Uterus (tissue), 3 donors: ENCODE measurements at regions not wholly inside any gene's neighbourhood (a gene's known extent, or its start where the extent isn't known, plus 50 kb on each side); places are given as distances from the start of the nearest gene placed in this dataset.

Source experiments
- DNase-seq, 2 donors: peaks; one replicate each; pipeline ENCODE4 v3.0.0-alpha.2; 2019 to 2020
- H3K27ac ChIP-seq, 2 donors: fragments of 200-600 bp; sonication (generic); 1 replicate in 1 of 2; 2 replicates in 1 of 2; pipeline ENCODE4 v1.5.1; 2016 to 2018
- H3K27me3 ChIP-seq, 2 donors: fragments of 200-600 bp; sonication (generic); one replicate each; pipeline ENCODE4 v1.5.1; 2018 to 2019; ENCODE audit warnings: control low read depth in 1 of 2
- H3K36me3 ChIP-seq, 2 donors: fragments of 200-600 bp; sonication (generic); one replicate each; pipeline ENCODE4 v1.5.1; 2019; ENCODE audit warnings: control low read depth in 1 of 2
- H3K4me1 ChIP-seq, 2 donors: fragments of 200-600 bp; sonication (generic); one replicate each; pipeline ENCODE4 v1.5.1; 2018 to 2019; ENCODE audit warnings: control low read depth in 1 of 2
- H3K4me3 ChIP-seq, 2 donors: fragments of 200-600 bp; sonication (generic); 1 replicate in 1 of 2; 2 replicates in 1 of 2; pipeline ENCODE4 v1.5.1; 2018 to 2019; ENCODE audit warnings: mild to moderate bottlenecking in 1 of 2
- H3K9me3 ChIP-seq, 2 donors: fragments of 200-600 bp; sonication (generic); one replicate each; pipeline ENCODE4 v1.5.1; 2019; ENCODE audit warnings: control low read depth in 1 of 2
- CTCF ChIP-seq, 4 experiments: fragments of 200-600 bp in 2 of 4; fragments of 450-650 bp in 2 of 4; sonication (generic) in 2 of 4; IDR thresholded peaks; one replicate each; pipeline ENCODE4 v1.5.1; 2016 to 2019; ENCODE audit warnings: antibody characterized with exemption in 4 of 4, mild to moderate bottlenecking in 2 of 4, moderate library complexity in 1 of 4
- POLR2A ChIP-seq, 2 donors: fragments of 450-650 bp; IDR thresholded peaks; one replicate each; pipeline ENCODE4 v1.6.1; 2016; ENCODE audit warnings: antibody characterized with exemption in 2 of 2, mild to moderate bottlenecking in 1 of 2, moderate library complexity in 1 of 2
- intact Hi-C: fragments of 100-400 bp; cut with DNase I; formaldehyde crosslinking; loops from one replicate; pipeline ENCODE4 v1.15.1; 2023; ENCODE audit warnings: low total_unique reads
- donor health status: DM: yes; HTN: yes; CAD: no.

- no peak overlapping the region for H3K4me3 ChIP-seq
- intact Hi-C loops = no loop called here
- no peaks in the 10 kb centered on the region for H3K4me1 ChIP-seq
- TF ChIP-seq POLR2A (IDR thresholded peaks at IDR 0.05) (no peak), CTCF (IDR thresholded peaks at IDR 0.05) (no peak)
- H3K9me3 ChIP-seq = no peaks in the 10 kb centered on the region
- H3K27ac ChIP-seq = no peak overlapping the region
- no peak for DNase-seq
- H3K27me3 ChIP-seq = no peaks in the 10 kb centered on the region
- no peaks in the 10 kb centered on the region for H3K36me3 ChIP-seq
These were observed 85.9 kb upstream of the GRB10 start for GRCh38 chr7:50868426-50869100.

- H3K4me1 ChIP-seq = no peaks in the 10 kb centered on the region
- DNase-seq = no peak
- H3K27ac ChIP-seq = no peak overlapping the region
- TF ChIP-seq CTCF (IDR thresholded peaks at IDR 0.05) (no peak), POLR2A (IDR thresholded peaks at IDR 0.05) (no peak)
- intact Hi-C loops = no loop called here
- no peaks in the 10 kb centered on the region for H3K27me3 ChIP-seq
- H3K9me3 ChIP-seq = no peaks in the 10 kb centered on the region
- no peaks in the 10 kb centered on the region for H3K36me3 ChIP-seq
- H3K4me3 ChIP-seq = no peak overlapping the region
These were observed 84.3 kb upstream of the GRB10 start for GRCh38 chr7:50867034-50867356.

- TF ChIP-seq POLR2A (IDR thresholded peaks at IDR 0.05) = no peak
- H3K27ac ChIP-seq = no peak overlapping the region
- no peak overlapping the region for H3K4me3 ChIP-seq
- no peak for DNase-seq
- H3K4me1 ChIP-seq = no peaks in the 10 kb centered on the region
- intact Hi-C loops = no loop called here
- no peaks in the 10 kb centered on the region for H3K9me3 ChIP-seq
- H3K27me3 ChIP-seq = no peaks in the 10 kb centered on the region
- no peaks in the 10 kb centered on the region for H3K36me3 ChIP-seq
These were observed 83.8 kb upstream of the GRB10 start for GRCh38 chr7:50866343-50867033.

GRCh38 chr7:50865450-50865849 is 82.8 kb upstream of the GRB10 start:
- no peak for DNase-seq
- H3K27me3 ChIP-seq = no peaks in the 10 kb centered on the region
- no peaks in the 10 kb centered on the region for H3K36me3 ChIP-seq
- TF ChIP-seq CTCF (IDR thresholded peaks at IDR 0.05) = no peak
- no peak for TF ChIP-seq POLR2A (IDR thresholded peaks at IDR 0.05)
- H3K27ac ChIP-seq = no peak overlapping the region
- no peak overlapping the region for H3K4me3 ChIP-seq
- no peaks in the 10 kb centered on the region for H3K9me3 ChIP-seq
- H3K4me1 ChIP-seq = no peaks in the 10 kb centered on the region
- intact Hi-C loops = no loop called here

- Histone ChIP-seq H3K27ac (no peak overlapping the region), H3K9me3 (no peaks in the 10 kb centered on the region), H3K4me3 (no peak overlapping the region), H3K27me3 (no peaks in the 10 kb centered on the region), H3K36me3 (no peaks in the 10 kb centered on the region), H3K4me1 (no peaks in the 10 kb centered on the region)
- no peak for TF ChIP-seq CTCF (IDR thresholded peaks at IDR 0.05)
- intact Hi-C loops = no loop called here
- DNase-seq = no peak
These were observed 82.0 kb upstream of the GRB10 start for GRCh38 chr7:50864694-50865093.
